Panc1 (cell line): ENCODE measurements at regions not wholly inside any gene's neighbourhood (a gene's known extent, or its start where the extent isn't known, plus 50 kb on each side); places are given as distances from the start of the nearest gene placed in this dataset.

Experiments
- ATAC-seq: fragments of 200-7000 bp; cut with Tn5 transposase; 2 replicates; pipeline ENCODE4 v1.9.1; 2020; ENCODE audit warnings: mild to moderate bottlenecking, moderate library complexity
- BruUV-seq: library from RNA; stranded (reverse); fragments of 400-500 nt; replicated peaks from 2 replicates; lab custom pipeline; 2021; lab: Mats Ljungman, UMichigan
- CTCF ChIA-PET: fragments of 300-600 bp; sonication (Branson Sonifier 250); formaldehyde crosslinking; loops from one replicate; lab custom pipeline; 2022; ENCODE audit warnings: antibody characterized with exemption; lab: Charles Lee
- POLR2A ChIA-PET: fragments of 300-600 bp; sonication (Branson Sonifier 250); formaldehyde crosslinking; loops from one replicate; lab custom pipeline; 2022; ENCODE audit warnings: antibody characterized with exemption; lab: Charles Lee
- DNase-seq: peaks from one replicate; pipeline ENCODE4 v3.0.0-alpha.2; 2010; ENCODE audit warnings: low read depth, low spot score
- H3K27ac ChIP-seq: 2 replicates; pipeline ENCODE4 v1.5.1; 2011; ENCODE audit warnings: mild to moderate bottlenecking, low read length, inconsistent platforms
- H3K27me3 ChIP-seq: fragments of 200-500 bp; sonication (Bioruptor generic); 2 replicates; pipeline ENCODE4 v1.6.0; 2014; ENCODE audit warnings: low read length, inconsistent platforms; ENCODE audit not compliant: control insufficient read depth, insufficient read depth
- H3K36me3 ChIP-seq: fragments of 200-500 bp; sonication (Bioruptor generic); 2 replicates; pipeline ENCODE4 v1.5.1; 2014; ENCODE audit warnings: inconsistent platforms, mild to moderate bottlenecking, low read length, moderate library complexity; ENCODE audit not compliant: control insufficient read depth, insufficient read depth
- H3K4me1 ChIP-seq: 2 replicates; pipeline ENCODE4 v1.5.1; 2011; ENCODE audit warnings: inconsistent platforms, mild to moderate bottlenecking, low read length, moderate library complexity; ENCODE audit not compliant: control insufficient read depth, insufficient read depth
- H3K4me3 ChIP-seq, 2 experiments: 2 replicates each; pipeline ENCODE4 v1.5.1; 2011 to 2012; ENCODE audit warnings: low read depth in 2 of 2, low read length in 2 of 2, mild to moderate bottlenecking in 2 of 2, inconsistent platforms in 1 of 2, moderate library complexity in 1 of 2
- H3K9me3 ChIP-seq: fragments of 200-500 bp; sonication (Bioruptor generic); 2 replicates; pipeline ENCODE4 v1.5.1; 2014; ENCODE audit warnings: low read depth, mild to moderate bottlenecking, inconsistent platforms, low read length, moderate library complexity; ENCODE audit not compliant: control insufficient read depth, insufficient read depth
- CTCF ChIP-seq: fragments of 450-650 bp; IDR thresholded peaks from 2 replicates; pipeline ENCODE4 v1.5.1; 2017; ENCODE audit warnings: mild to moderate bottlenecking
- POLR2AphosphoS5 ChIP-seq: IDR thresholded peaks from 2 replicates; pipeline ENCODE4 v1.6.1; 2012; ENCODE audit warnings: mild to moderate bottlenecking, low read depth, low read length, moderate library complexity
- REST ChIP-seq, 2 experiments: IDR thresholded peaks; 2 replicates each; pipeline ENCODE4 v1.6.1; 2011 to 2012; ENCODE audit warnings: low read depth in 2 of 2, control low read depth in 1 of 2, low read length in 1 of 2, mild to moderate bottlenecking in 1 of 2, moderate library complexity in 1 of 2; ENCODE audit not compliant: insufficient read depth in 1 of 2
- SIN3A ChIP-seq: IDR thresholded peaks from 2 replicates; pipeline ENCODE4 v1.6.1; 2012; ENCODE audit warnings: low read depth, mild to moderate bottlenecking, low read length, moderate library complexity, borderline replicate concordance; ENCODE audit not compliant: insufficient read depth
- TCF7L2 ChIP-seq: IDR thresholded peaks from 2 replicates; pipeline ENCODE4 v1.6.1; 2011; ENCODE audit warnings: mild to moderate bottlenecking, low read depth, low read length, inconsistent platforms
- in situ Hi-C: cut with HindIII; loops from 2 replicates; pipeline ENCODE4 v1.10.0; 2016; ENCODE audit warnings: low sequenced_read_pairs, low pct_unique_long_range_greater_than_20kb
- intact Hi-C: fragments of 100-400 bp; cut with micrococcal nuclease; formaldehyde crosslinking; loops from one replicate; pipeline ENCODE4 v1.10.0; 2022; ENCODE audit not compliant: unreplicated experiment

DNA sequence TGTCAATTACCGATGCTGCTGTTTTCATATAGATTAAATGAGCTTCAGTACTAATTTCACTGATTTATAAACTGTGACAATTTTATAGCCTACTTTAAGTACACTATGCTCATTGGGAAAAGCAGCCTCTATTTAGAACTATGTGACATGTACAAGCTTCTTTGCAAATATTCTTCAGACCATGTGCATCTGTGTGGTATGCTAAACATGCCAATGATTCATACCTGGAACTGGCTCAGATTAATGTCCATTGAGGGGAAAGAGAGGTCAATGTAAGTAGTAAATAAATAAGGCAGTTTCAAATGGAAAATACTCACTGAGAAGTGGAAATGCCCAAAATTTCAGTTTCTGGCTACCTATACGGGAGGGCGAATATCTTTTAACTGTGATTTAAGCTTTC lies 777.7 kb downstream of the C6orf118 start:
- Histone ChIP-seq H3K4me1 (no peaks in the 10 kb centered on the region), H3K9me3 (no peaks in the 10 kb centered on the region), H3K27me3 (no peaks in the 10 kb centered on the region), H3K4me3 (no peak overlapping the region), H3K27ac (no peak overlapping the region), H3K36me3 (no peaks in the 10 kb centered on the region)
- TF ChIP-seq CTCF (no peak), POLR2AphosphoS5 (no peak), TCF7L2 (no peak), SIN3A (no peak), REST (IDR thresholded peaks at IDR 0.05; ENCODE audit: insufficient read depth in 1 of 2, low read depth in 2 of 2, low read length in 1 of 2) (no peak)
- DNase-seq (no peak), ATAC-seq (no peak)
- ChIA-PET CTCF (no interaction called here), POLR2A (no interaction called here)
- intact Hi-C loops (no loop called here), in situ Hi-C loops (no loop called here)
- BruUV-seq = no TSS peak

DNA sequence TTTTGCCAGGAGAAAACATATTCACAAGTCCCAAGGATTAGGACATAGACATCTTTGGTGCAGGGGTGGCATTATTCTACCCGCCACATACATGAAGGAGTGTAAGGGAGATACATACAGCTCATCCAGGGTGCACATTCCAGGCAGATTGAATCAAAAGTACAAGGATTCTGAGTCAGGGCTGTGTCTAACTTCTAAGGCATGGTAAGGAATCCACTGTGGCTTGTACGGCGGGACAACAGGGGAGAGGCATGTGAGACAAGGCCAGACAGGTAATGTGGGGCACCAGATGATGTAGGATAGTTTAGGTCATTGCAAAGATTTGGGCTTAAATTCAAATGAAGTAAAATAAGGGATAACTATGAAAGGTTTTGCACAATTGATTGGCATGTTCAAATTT lies 780.9 kb downstream of the C6orf118 start:
- H3K36me3 ChIP-seq = no peaks in the 10 kb centered on the region
- no peak overlapping the region for H3K4me3 ChIP-seq
- ChIA-PET POLR2A (no interaction called here), CTCF (no interaction called here)
- no peak overlapping the region for H3K27ac ChIP-seq
- ATAC-seq (no peak), DNase-seq (no peak)
- in situ Hi-C loops (no loop called here), intact Hi-C loops (no loop called here)
- BruUV-seq = no TSS peak
- H3K27me3 ChIP-seq = no peaks in the 10 kb centered on the region
- H3K9me3 ChIP-seq = no peaks in the 10 kb centered on the region
- no peak for TF ChIP-seq REST (IDR thresholded peaks at IDR 0.05; ENCODE audit: insufficient read depth in 1 of 2, low read depth in 2 of 2, low read length in 1 of 2)
- TF ChIP-seq TCF7L2 = no peak
- TF ChIP-seq SIN3A = no peak
- no peak for TF ChIP-seq POLR2AphosphoS5
- TF ChIP-seq CTCF = no peak
- H3K4me1 ChIP-seq = no peaks in the 10 kb centered on the region
